ENCODE measurements at regions not wholly inside any gene's neighbourhood (a gene's known extent, or its start where the extent isn't known, plus 50 kb on each side); places are given as distances from the start of the nearest gene placed in this dataset.

DNA sequence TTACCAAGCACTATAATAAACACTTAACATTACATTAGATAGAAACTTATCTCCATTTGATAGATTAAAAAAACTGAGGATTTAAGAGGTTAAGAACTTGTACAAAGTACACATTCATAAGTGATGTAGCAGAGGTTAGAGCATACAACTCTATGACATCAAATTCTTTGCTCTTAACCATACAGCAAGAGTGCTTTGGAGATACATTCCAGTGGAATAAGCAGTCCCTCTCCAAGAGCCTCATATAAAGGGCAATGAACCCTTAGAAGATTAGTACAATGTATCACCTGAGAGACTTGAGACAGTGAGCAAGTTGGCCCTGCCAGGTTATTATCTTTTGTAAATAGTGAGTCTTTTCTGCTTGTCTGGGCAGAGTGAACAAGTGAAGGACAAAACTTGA is 600.4 kb upstream of the CT83 start (continued):
- TF ChIP-seq, protein P1, sequence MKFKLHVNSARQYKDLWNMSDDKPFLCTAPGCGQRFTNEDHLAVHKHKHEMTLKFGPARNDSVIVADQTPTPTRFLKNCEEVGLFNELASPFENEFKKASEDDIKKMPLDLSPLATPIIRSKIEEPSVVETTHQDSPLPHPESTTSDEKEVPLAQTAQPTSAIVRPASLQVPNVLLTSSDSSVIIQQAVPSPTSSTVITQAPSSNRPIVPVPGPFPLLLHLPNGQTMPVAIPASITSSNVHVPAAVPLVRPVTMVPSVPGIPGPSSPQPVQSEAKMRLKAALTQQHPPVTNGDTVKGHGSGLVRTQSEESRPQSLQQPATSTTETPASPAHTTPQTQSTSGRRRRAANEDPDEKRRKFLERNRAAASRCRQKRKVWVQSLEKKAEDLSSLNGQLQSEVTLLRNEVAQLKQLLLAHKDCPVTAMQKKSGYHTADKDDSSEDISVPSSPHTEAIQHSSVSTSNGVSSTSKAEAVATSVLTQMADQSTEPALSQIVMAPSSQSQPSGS (IDR thresholded peaks at IDR 0.05; ENCODE audit: low read length) = no peak

Data from H1 (cell line).